Body of pancreas (tissue), 4 donors: ENCODE measurements at regions not wholly inside any gene's neighbourhood (a gene's known extent, or its start where the extent isn't known, plus 50 kb on each side); places are given as distances from the start of the nearest gene placed in this dataset.

Experiments
- ATAC-seq: fragments of 150-250 bp; one replicate; pipeline ENCODE4 v1.9.1; 2016
- DNase-seq, 4 donors: peaks; one replicate each; pipeline ENCODE4 v3.0.0-alpha.2; 2019
- H3K27ac ChIP-seq, 4 donors: fragments of 200-600 bp; sonication (generic); 1 replicate in 3 of 4; 2 replicates in 1 of 4; pipeline versions ENCODE4 v1.5.1 to v1.6.1; 2016 to 2019; ENCODE audit warnings: mild to moderate bottlenecking in 1 of 4, mixed read lengths in 1 of 4, moderate library complexity in 1 of 4
- H3K27me3 ChIP-seq, 2 donors: fragments of 200-600 bp; sonication (generic); one replicate each; pipeline ENCODE4 v1.6.0; 2016; ENCODE audit warnings: mild to moderate bottlenecking in 1 of 2
- H3K36me3 ChIP-seq, 2 donors: fragments of 200-600 bp; sonication (generic); replicated peaks in 1 of 2; 2 replicates each; pipeline ENCODE4 v1.5.1; 2016; ENCODE audit warnings: low read depth in 2 of 2; ENCODE audit not compliant: insufficient read depth in 1 of 2
- H3K4me1 ChIP-seq: fragments of 200-600 bp; sonication (generic); one replicate; pipeline ENCODE4 v1.6.0; 2016
- H3K4me3 ChIP-seq, 2 donors: fragments of 200-600 bp; sonication (generic); 1 replicate in 1 of 2; 2 replicates in 1 of 2; pipeline ENCODE4 v1.5.1; 2016 to 2019
- H3K9me3 ChIP-seq, 3 donors: fragments of 200-600 bp; sonication (generic); 1 replicate in 2 of 3; 2 replicates in 1 of 3; pipeline ENCODE4 v1.5.1; 2016
- CTCF ChIP-seq, 7 experiments: fragments of 450-650 bp in 4 of 7; fragments of 200-600 bp in 3 of 7; sonication (generic) in 3 of 7; IDR thresholded peaks; one replicate each; pipeline ENCODE4 v1.5.1; 2016 to 2019; ENCODE audit warnings: antibody characterized with exemption in 7 of 7
- POLR2A ChIP-seq, 3 donors: fragments of 450-650 bp; IDR thresholded peaks; one replicate each; pipeline ENCODE4 v1.6.1; 2016; ENCODE audit warnings: antibody characterized with exemption in 3 of 3, mild to moderate bottlenecking in 2 of 3
- WGBS, 2 donors: methylation state at CpG; one replicate each; pipeline ENCODE4 v1.1.5; 2017; 5-methylcytosine and 5-hydroxymethylcytosine counted together
- intact Hi-C: fragments of 100-400 bp; cut with DNase I; formaldehyde crosslinking; loops from one replicate; pipeline ENCODE4 v1.15.1; 2023

GRCh38 chr1:13996334-13996733 lies 296.3 kb downstream of the PRDM2 start:
- Histone ChIP-seq H3K36me3 (no peaks in the 10 kb centered on the region), H3K27me3 (no peaks in the 10 kb centered on the region), H3K4me1 (peaks cover 5% of the 10 kb centered on the region), H3K4me3 (no peak overlapping the region), H3K27ac (no peak overlapping the region), H3K9me3 (no peaks in the 10 kb centered on the region)
- intact Hi-C loops: no loop called here
- TF ChIP-seq CTCF (IDR thresholded peaks at IDR 0.05) (no peak), POLR2A (IDR thresholded peaks at IDR 0.05) (no peak)
- WGBS, 2 donors: 59 to 83% methylated on average over 2 of the region's 2 CpGs
- no peak for ATAC-seq
- DNase-seq: no peak

GRCh38 chr1:14003552-14003951 lies 303.6 kb downstream of the PRDM2 start:
- intact Hi-C loops: no loop called here
- Histone ChIP-seq H3K36me3 (no peaks in the 10 kb centered on the region), H3K27me3 (no peaks in the 10 kb centered on the region), H3K4me3 (no peak overlapping the region), H3K27ac (no peak overlapping the region), H3K4me1 (no peaks in the 10 kb centered on the region), H3K9me3 (peaks cover 0 to 5% (median 0%) of the 10 kb centered on the region in 3 donors)
- WGBS, 2 donors: 28 to 66% methylated on average over 1 of the region's 1 CpG
- ATAC-seq: no peak
- no peak for TF ChIP-seq CTCF (IDR thresholded peaks at IDR 0.05)
- no peak for TF ChIP-seq POLR2A (IDR thresholded peaks at IDR 0.05)
- DNase-seq: no peak

- Histone ChIP-seq H3K27ac (no peak overlapping the region), H3K9me3 (peaks cover 0 to 5% (median 0%) of the 10 kb centered on the region in 3 donors), H3K4me3 (no peak overlapping the region), H3K36me3 (no peaks in the 10 kb centered on the region), H3K4me1 (no peaks in the 10 kb centered on the region), H3K27me3 (no peaks in the 10 kb centered on the region)
- no peak for ATAC-seq
- no peak for DNase-seq
- TF ChIP-seq POLR2A (IDR thresholded peaks at IDR 0.05) (no peak), CTCF (IDR thresholded peaks at IDR 0.05) (no peak)
- 55 to 58% methylated on average over 3 of the region's 3 CpGs for WGBS, 2 donors
- intact Hi-C loops: no loop called here
Measured at GRCh38 chr1:14009582-14009981, 309.6 kb downstream of the PRDM2 start.

- peaks cover 0 to 5% (median 0%) of the 10 kb centered on the region in 3 donors for H3K9me3 ChIP-seq
Measured at GRCh38 chr1:14010476-14010875, 310.5 kb downstream of the PRDM2 start.

GRCh38 chr1:14011132-14011531 lies 311.1 kb downstream of the PRDM2 start:
- H3K36me3 ChIP-seq: no peaks in the 10 kb centered on the region
- no peak overlapping the region for H3K4me3 ChIP-seq
- peaks cover 0 to 5% (median 0%) of the 10 kb centered on the region in 3 donors for H3K9me3 ChIP-seq
- no peaks in the 10 kb centered on the region for H3K27me3 ChIP-seq
- ATAC-seq (no peak), DNase-seq (no peak)
- 51% methylated on average over 9 of the region's 9 CpGs for WGBS, 2 donors
- intact Hi-C loops: no loop called here
- no peak for TF ChIP-seq CTCF (IDR thresholded peaks at IDR 0.05)
- no peak for TF ChIP-seq POLR2A (IDR thresholded peaks at IDR 0.05)
- no peak overlapping the region for H3K27ac ChIP-seq
- H3K4me1 ChIP-seq: no peaks in the 10 kb centered on the region

More at GRCh38 chr1:14010476-14010875, 310.5 kb downstream of the PRDM2 start:
- DNase-seq (no peak), ATAC-seq (no peak)
- no peaks in the 10 kb centered on the region for H3K27me3 ChIP-seq
- H3K27ac ChIP-seq: no peak overlapping the region
- no peak overlapping the region for H3K4me3 ChIP-seq
- no peaks in the 10 kb centered on the region for H3K36me3 ChIP-seq
- no peak for TF ChIP-seq POLR2A (IDR thresholded peaks at IDR 0.05)
- H3K4me1 ChIP-seq: no peaks in the 10 kb centered on the region
- intact Hi-C loops: no loop called here
